ENCODE measurements at regions not wholly inside any gene's neighbourhood (a gene's known extent, or its start where the extent isn't known, plus 50 kb on each side); places are given as distances from the start of the nearest gene placed in this dataset.
"Not testable (repeated sequence)": the region's sequence is repeated elsewhere in the genome, so short reads cannot be mapped to it uniquely, and the experiment has no call there.

- Mint-ChIP-seq H3K27ac (ENCODE audit: unreplicated experiment) (no peak overlapping the region), H3K27me3 (ENCODE audit: low read depth) (no peaks in the 10 kb centered on the region), H3K36me3 (ENCODE audit: low read depth) (no peaks in the 10 kb centered on the region), H3K4me3 (ENCODE audit: unreplicated experiment) (no peak overlapping the region), H3K9me3 (ENCODE audit: low read depth) (no peaks in the 10 kb centered on the region), H3K4me1 (ENCODE audit: low read depth) (no peaks in the 10 kb centered on the region)
- no peak for DNase-seq (ENCODE audit: low spot score)
- no peak for TF ChIP-seq CTCF (IDR thresholded peaks at IDR 0.05)
Observed at GRCh38 chr13:66077132-66077689, 1152.9 kb downstream of the PCDH9 start.

- Mint-ChIP-seq H3K36me3 (ENCODE audit: low read depth) (no peaks in the 10 kb centered on the region), H3K27ac (ENCODE audit: unreplicated experiment) (no peak overlapping the region), H3K4me3 (ENCODE audit: unreplicated experiment) (no peak overlapping the region), H3K9me3 (ENCODE audit: low read depth) (no peaks in the 10 kb centered on the region), H3K27me3 (ENCODE audit: low read depth) (no peaks in the 10 kb centered on the region), H3K4me1 (ENCODE audit: low read depth) (no peaks in the 10 kb centered on the region)
- DNase-seq (ENCODE audit: low spot score), result no peak
- no peak for TF ChIP-seq CTCF (IDR thresholded peaks at IDR 0.05)
Observed at GRCh38 chr13:66076417-66076816, 1153.7 kb downstream of the PCDH9 start.

GRCh38 chr13:66074018-66074615, 1156.0 kb downstream of the PCDH9 start:
- Mint-ChIP-seq H3K36me3 (ENCODE audit: low read depth) (no peaks in the 10 kb centered on the region), H3K4me3 (ENCODE audit: unreplicated experiment) (no peak overlapping the region), H3K27ac (ENCODE audit: unreplicated experiment) (no peak overlapping the region), H3K4me1 (ENCODE audit: low read depth) (no peaks in the 10 kb centered on the region), H3K27me3 (ENCODE audit: low read depth) (no peaks in the 10 kb centered on the region), H3K9me3 (ENCODE audit: low read depth) (no peaks in the 10 kb centered on the region)
- no peak for DNase-seq (ENCODE audit: low spot score)
- no peak for TF ChIP-seq CTCF (IDR thresholded peaks at IDR 0.05)

GRCh38 chr13:66072097-66072496, 1158.0 kb downstream of the PCDH9 start:
- DNase-seq (ENCODE audit: low spot score); H3K9me3 Mint-ChIP-seq (ENCODE audit: low read depth); H3K4me1 Mint-ChIP-seq (ENCODE audit: low read depth); H3K27ac Mint-ChIP-seq (ENCODE audit: unreplicated experiment); H3K4me3 Mint-ChIP-seq (ENCODE audit: unreplicated experiment); H3K27me3 Mint-ChIP-seq (ENCODE audit: low read depth); H3K36me3 Mint-ChIP-seq (ENCODE audit: low read depth): not testable (repeated sequence)

- H3K36me3 Mint-ChIP-seq (ENCODE audit: low read depth), result no peaks in the 10 kb centered on the region
- no peak for TF ChIP-seq CTCF (IDR thresholded peaks at IDR 0.05)
- no peak overlapping the region for H3K4me3 Mint-ChIP-seq (ENCODE audit: unreplicated experiment)
Observed at GRCh38 chr13:66071608-66072007, 1158.5 kb downstream of the PCDH9 start.

GRCh38 chr13:66071029-66071428, 1159.1 kb downstream of the PCDH9 start:
- no peak for TF ChIP-seq CTCF (IDR thresholded peaks at IDR 0.05)
- no peak overlapping the region for H3K27ac Mint-ChIP-seq (ENCODE audit: unreplicated experiment)
- H3K36me3 Mint-ChIP-seq (ENCODE audit: low read depth), result no peaks in the 10 kb centered on the region
- H3K27me3 Mint-ChIP-seq (ENCODE audit: low read depth), result no peaks in the 10 kb centered on the region
- H3K4me3 Mint-ChIP-seq (ENCODE audit: unreplicated experiment), result no peak overlapping the region
- no peak for DNase-seq (ENCODE audit: low spot score)
- H3K9me3 Mint-ChIP-seq (ENCODE audit: low read depth), result peaks cover 3% of the 10 kb centered on the region
- no peaks in the 10 kb centered on the region for H3K4me1 Mint-ChIP-seq (ENCODE audit: low read depth)

More at GRCh38 chr13:66071608-66072007, 1158.5 kb downstream of the PCDH9 start:
- no peaks in the 10 kb centered on the region for H3K27me3 Mint-ChIP-seq (ENCODE audit: low read depth)
- no peaks in the 10 kb centered on the region for H3K4me1 Mint-ChIP-seq (ENCODE audit: low read depth)
- DNase-seq (ENCODE audit: low spot score), result no peak
- H3K9me3 Mint-ChIP-seq (ENCODE audit: low read depth), result peaks cover 3% of the 10 kb centered on the region
- H3K27ac Mint-ChIP-seq (ENCODE audit: unreplicated experiment), result no peak overlapping the region
